HEK293 (cell line): ENCODE measurements at regions not wholly inside any gene's neighbourhood (a gene's known extent, or its start where the extent isn't known, plus 50 kb on each side); places are given as distances from the start of the nearest gene placed in this dataset.

Experiments
- CTCF ChIA-PET: fragments of 350-600 bp; formaldehyde crosslinking; extraction: SDS; loops from one replicate; lab custom pipeline; 2021; ENCODE audit warnings: antibody characterized with exemption; lab: Yijun Ruan, JAX
- POLR2A ChIA-PET: fragments of 300-600 bp; formaldehyde crosslinking; extraction: SDS; loops from one replicate; lab custom pipeline; 2020; ENCODE audit warnings: antibody characterized with exemption, inconsistent platforms; lab: Yijun Ruan, JAX
- H3K27ac ChIP-seq: fragments of 200-500 bp; sonication (Bioruptor generic); 2 replicates; pipeline ENCODE4 v1.5.1; 2014; ENCODE audit warnings: low read depth, low read length, control low read depth, inconsistent platforms; ENCODE audit errors: extremely low read depth
- H3K36me3 ChIP-seq, 2 experiments: fragments of 200-500 bp in 1 of 2; sonication (Bioruptor generic) in 1 of 2; 1 replicate in 1 of 2; 2 replicates in 1 of 2; pipeline ENCODE4 v1.5.1; 2014 to 2017; ENCODE audit warnings: inconsistent platforms in 2 of 2, low read length in 2 of 2; ENCODE audit not compliant: control insufficient read depth in 2 of 2, insufficient read depth in 1 of 2
- H3K4me1 ChIP-seq: fragments of 200-500 bp; sonication (Bioruptor generic); 2 replicates; pipeline ENCODE4 v1.5.1; 2014; ENCODE audit warnings: mild to moderate bottlenecking, low read length, inconsistent platforms; ENCODE audit not compliant: control insufficient read depth, insufficient read depth
- H3K4me3 ChIP-seq: 2 replicates; pipeline ENCODE4 v1.5.1; 2011; ENCODE audit warnings: low read depth, mild to moderate bottlenecking, control low read depth, low read length, moderate library complexity
- H3K9me3 ChIP-seq: fragments of 200-500 bp; sonication (Bioruptor generic); 2 replicates; pipeline ENCODE4 v1.5.1; 2014; ENCODE audit warnings: low read depth, low read length, inconsistent platforms; ENCODE audit not compliant: control insufficient read depth, insufficient read depth
- GLI4 ChIP-seq: fragments of 450-650 bp; formaldehyde crosslinking; IDR thresholded peaks from 2 replicates; pipeline ENCODE4 v1.5.1; 2016; ENCODE audit warnings: missing biosample characterization, missing genetic modification characterization
- HOXA7 ChIP-seq: sonication (generic); formaldehyde crosslinking; IDR thresholded peaks from 2 replicates; pipeline ENCODE4 v1.8.1; 2022; ENCODE audit warnings: missing genetic modification reagents, borderline replicate concordance
- KLF7 ChIP-seq: fragments of 450-650 bp; formaldehyde crosslinking; IDR thresholded peaks from 2 replicates; pipeline ENCODE4 v1.5.1; 2016; ENCODE audit warnings: missing biosample characterization, missing genetic modification characterization, borderline replicate concordance
- KLF8 ChIP-seq: fragments of 450-650 bp; formaldehyde crosslinking; IDR thresholded peaks from 2 replicates; pipeline ENCODE4 v1.5.1; 2016; ENCODE audit warnings: missing biosample characterization, missing genetic modification characterization
- PRDM4 ChIP-seq: fragments of 450-650 bp; formaldehyde crosslinking; IDR thresholded peaks from 2 replicates; pipeline ENCODE4 v1.5.1; 2017; ENCODE audit warnings: missing biosample characterization, missing genetic modification characterization
- SALL2 ChIP-seq: fragments of 450-650 bp; formaldehyde crosslinking; IDR thresholded peaks from 2 replicates; pipeline ENCODE4 v1.5.0; 2017; ENCODE audit warnings: missing biosample characterization, mild to moderate bottlenecking, missing genetic modification characterization, borderline replicate concordance
- ZBTB26 ChIP-seq: fragments of 450-650 bp; formaldehyde crosslinking; optimal IDR thresholded peaks from 2 replicates; pipeline ENCODE3; 2016; ENCODE audit warnings: missing biosample characterization, mild to moderate bottlenecking, missing genetic modification characterization
- ZFHX2 ChIP-seq: fragments of 450-650 bp; formaldehyde crosslinking; conservative IDR thresholded peaks from 2 replicates; pipeline ENCODE4 v1.5.1; 2016; ENCODE audit warnings: missing biosample characterization, missing genetic modification characterization
- ZNF112 ChIP-seq: fragments of 450-650 bp; formaldehyde crosslinking; IDR thresholded peaks from 2 replicates; pipeline ENCODE4 v1.5.0; 2017; ENCODE audit warnings: missing biosample characterization, missing genetic modification characterization
- ZNF157 ChIP-seq: fragments of 450-650 bp; formaldehyde crosslinking; IDR thresholded peaks from 2 replicates; pipeline ENCODE4 v1.5.1; 2016; ENCODE audit warnings: missing biosample characterization, missing genetic modification characterization
- ZNF214 ChIP-seq: fragments of 450-650 bp; formaldehyde crosslinking; IDR thresholded peaks from 2 replicates; pipeline ENCODE4 v1.5.1; 2017; ENCODE audit warnings: missing biosample characterization, mild to moderate bottlenecking, missing genetic modification characterization, borderline replicate concordance
- ZNF350 ChIP-seq: fragments of 450-650 bp; formaldehyde crosslinking; IDR thresholded peaks from 2 replicates; pipeline ENCODE4 v1.5.0; 2017; ENCODE audit warnings: missing biosample characterization, mild to moderate bottlenecking, missing genetic modification characterization
- ZNF530 ChIP-seq: fragments of 450-650 bp; formaldehyde crosslinking; IDR thresholded peaks from 2 replicates; pipeline ENCODE4 v1.5.1; 2016; ENCODE audit warnings: low read depth, missing biosample characterization, missing genetic modification characterization
- ZNF548 ChIP-seq: fragments of 450-650 bp; formaldehyde crosslinking; IDR thresholded peaks from 2 replicates; pipeline ENCODE4 v1.5.1; 2016; ENCODE audit warnings: missing biosample characterization, missing genetic modification characterization
- ZNF549 ChIP-seq: fragments of 450-650 bp; IDR thresholded peaks from 2 replicates; pipeline ENCODE4 v1.5.1; 2018; ENCODE audit warnings: missing biosample characterization, missing genetic modification characterization, mild to moderate bottlenecking, inconsistent platforms, moderate library complexity
- ZNF555 ChIP-seq: fragments of 450-650 bp; formaldehyde crosslinking; conservative IDR thresholded peaks from 2 replicates; pipeline ENCODE4 v1.5.1; 2017; ENCODE audit warnings: missing biosample characterization, mild to moderate bottlenecking, missing genetic modification characterization, inconsistent platforms
- ZNF621 ChIP-seq: fragments of 450-650 bp; formaldehyde crosslinking; IDR thresholded peaks from 2 replicates; pipeline ENCODE4 v1.5.1; 2017; ENCODE audit warnings: missing biosample characterization, missing genetic modification characterization
- ZSCAN16 ChIP-seq: fragments of 450-650 bp; formaldehyde crosslinking; IDR thresholded peaks from 2 replicates; pipeline ENCODE4 v1.5.1; 2016; ENCODE audit warnings: missing biosample characterization, missing genetic modification characterization
- TF ChIP-seq, protein P1 (sequence below): fragments of 450-650 bp; formaldehyde crosslinking; conservative IDR thresholded peaks from 2 replicates; pipeline ENCODE4 v1.5.1; 2016; ENCODE audit warnings: low read depth, missing biosample characterization, missing genetic modification characterization
- TF ChIP-seq, protein P2 (sequence below): fragments of 450-650 bp; formaldehyde crosslinking; IDR thresholded peaks from 2 replicates; pipeline ENCODE4 v1.5.1; 2017; ENCODE audit warnings: missing biosample characterization, missing genetic modification characterization

DNA sequence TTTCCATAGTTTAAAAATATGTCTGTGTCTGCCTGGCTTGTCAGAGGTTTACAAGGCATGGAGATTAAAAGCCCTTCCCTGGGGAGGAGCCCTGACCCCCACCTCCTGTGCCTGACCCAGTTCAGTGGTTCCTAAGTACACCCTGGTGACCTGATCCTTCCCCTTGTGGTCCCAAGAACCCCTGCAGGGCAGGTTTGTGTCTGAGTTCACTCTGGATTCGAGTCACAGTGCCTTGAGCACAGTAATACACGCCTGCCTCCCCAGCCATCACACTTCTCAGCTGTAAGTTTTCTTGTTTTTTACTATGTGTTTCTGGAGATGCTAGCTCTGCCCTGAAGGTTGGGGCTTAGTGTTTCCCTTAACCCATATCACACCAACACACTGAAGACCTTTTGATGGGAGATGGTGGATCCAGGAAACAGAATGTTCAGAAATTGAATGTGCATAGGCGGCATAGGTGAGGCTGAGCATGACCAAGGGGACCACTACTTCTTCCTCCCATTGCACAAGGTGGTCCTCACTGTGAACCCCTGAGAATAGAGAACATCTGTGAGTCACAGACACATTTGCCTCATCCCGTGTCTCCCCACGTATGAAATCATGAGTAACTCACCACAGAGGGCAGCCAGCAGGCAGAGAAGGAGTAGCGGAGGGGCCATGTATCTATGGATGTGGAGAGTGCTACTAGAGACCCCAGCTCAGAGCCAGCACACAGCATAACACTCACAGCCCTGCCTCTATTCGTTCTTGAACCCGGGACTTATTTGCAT, 962.9 kb downstream of the TMEM121 start:
- Histone ChIP-seq H3K27ac (no peak overlapping the region), H3K4me3 (no peak overlapping the region), H3K4me1 (no peaks in the 10 kb centered on the region), H3K9me3 (no peaks in the 10 kb centered on the region), H3K36me3 (no peaks in the 10 kb centered on the region)
- POLR2A ChIA-PET: no interaction called here
- CTCF ChIA-PET: interaction anchor here (1.0 to 2.1 kb wide), 8 partner anchors 11 to 341 kb away, joined by 3 to 6 read pairs (median 4); no protein-coding TSS in a partner anchor
- TF ChIP-seq ZNF157 (tag by site-specific recombination) (no peak), ZFHX2 (tag by site-specific recombination) (no peak), KLF7 (tag by site-specific recombination) (no peak), ZSCAN16 (no peak), HOXA7 (CRISPR knock-in tag) (no peak), KLF8 (tag by site-specific recombination) (no peak), ZNF555 (tag by site-specific recombination) (no peak), ZNF214 (tag by site-specific recombination) (no peak), ZNF549 (tag by site-specific recombination) (no peak), ZBTB26 (tag by site-specific recombination) (no peak), ZNF350 (no peak), ZNF112 (tag by site-specific recombination) (no peak), GLI4 (no peak), PRDM4 (no peak), SALL2 (tag by site-specific recombination) (no peak), ZNF621 (tag by site-specific recombination) (no peak), ZNF530 (tag by site-specific recombination) (no peak), ZNF548 (tag by site-specific recombination) (no peak)
- TF ChIP-seq, protein P1, sequence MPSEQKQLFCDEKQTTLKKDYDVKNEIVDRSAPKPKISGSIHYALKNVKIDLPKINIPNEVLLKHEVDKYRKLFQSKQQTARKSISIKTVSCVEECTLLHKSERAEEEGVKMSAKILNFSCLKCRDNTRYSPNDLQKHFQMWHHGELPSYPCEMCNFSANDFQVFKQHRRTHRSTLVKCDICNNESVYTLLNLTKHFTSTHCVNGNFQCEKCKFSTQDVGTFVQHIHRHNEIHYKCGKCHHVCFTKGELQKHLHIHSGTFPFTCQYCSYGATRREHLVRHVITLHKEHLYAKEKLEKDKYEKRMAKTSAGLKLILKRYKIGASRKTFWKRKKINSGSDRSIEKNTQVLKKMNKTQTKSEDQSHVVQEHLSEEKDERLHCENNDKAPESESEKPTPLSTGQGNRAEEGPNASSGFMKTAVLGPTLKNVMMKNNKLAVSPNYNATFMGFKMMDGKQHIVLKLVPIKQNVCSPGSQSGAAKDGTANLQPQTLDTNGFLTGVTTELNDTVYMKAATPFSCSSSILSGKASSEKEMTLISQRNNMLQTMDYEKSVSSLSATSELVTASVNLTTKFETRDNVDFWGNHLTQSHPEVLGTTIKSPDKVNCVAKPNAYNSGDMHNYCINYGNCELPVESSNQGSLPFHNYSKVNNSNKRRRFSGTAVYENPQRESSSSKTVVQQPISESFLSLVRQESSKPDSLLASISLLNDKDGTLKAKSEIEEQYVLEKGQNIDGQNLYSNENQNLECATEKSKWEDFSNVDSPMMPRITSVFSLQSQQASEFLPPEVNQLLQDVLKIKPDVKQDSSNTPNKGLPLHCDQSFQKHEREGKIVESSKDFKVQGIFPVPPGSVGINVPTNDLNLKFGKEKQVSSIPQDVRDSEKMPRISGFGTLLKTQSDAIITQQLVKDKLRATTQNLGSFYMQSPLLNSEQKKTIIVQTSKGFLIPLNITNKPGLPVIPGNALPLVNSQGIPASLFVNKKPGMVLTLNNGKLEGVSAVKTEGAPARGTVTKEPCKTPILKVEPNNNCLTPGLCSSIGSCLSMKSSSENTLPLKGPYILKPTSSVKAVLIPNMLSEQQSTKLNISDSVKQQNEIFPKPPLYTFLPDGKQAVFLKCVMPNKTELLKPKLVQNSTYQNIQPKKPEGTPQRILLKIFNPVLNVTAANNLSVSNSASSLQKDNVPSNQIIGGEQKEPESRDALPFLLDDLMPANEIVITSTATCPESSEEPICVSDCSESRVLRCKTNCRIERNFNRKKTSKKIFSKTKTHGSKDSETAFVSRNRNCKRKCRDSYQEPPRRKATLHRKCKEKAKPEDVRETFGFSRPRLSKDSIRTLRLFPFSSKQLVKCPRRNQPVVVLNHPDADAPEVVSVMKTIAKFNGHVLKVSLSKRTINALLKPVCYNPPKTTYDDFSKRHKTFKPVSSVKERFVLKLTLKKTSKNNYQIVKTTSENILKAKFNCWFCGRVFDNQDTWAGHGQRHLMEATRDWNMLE (tag by site-specific recombination): no peak
- TF ChIP-seq, protein P2, sequence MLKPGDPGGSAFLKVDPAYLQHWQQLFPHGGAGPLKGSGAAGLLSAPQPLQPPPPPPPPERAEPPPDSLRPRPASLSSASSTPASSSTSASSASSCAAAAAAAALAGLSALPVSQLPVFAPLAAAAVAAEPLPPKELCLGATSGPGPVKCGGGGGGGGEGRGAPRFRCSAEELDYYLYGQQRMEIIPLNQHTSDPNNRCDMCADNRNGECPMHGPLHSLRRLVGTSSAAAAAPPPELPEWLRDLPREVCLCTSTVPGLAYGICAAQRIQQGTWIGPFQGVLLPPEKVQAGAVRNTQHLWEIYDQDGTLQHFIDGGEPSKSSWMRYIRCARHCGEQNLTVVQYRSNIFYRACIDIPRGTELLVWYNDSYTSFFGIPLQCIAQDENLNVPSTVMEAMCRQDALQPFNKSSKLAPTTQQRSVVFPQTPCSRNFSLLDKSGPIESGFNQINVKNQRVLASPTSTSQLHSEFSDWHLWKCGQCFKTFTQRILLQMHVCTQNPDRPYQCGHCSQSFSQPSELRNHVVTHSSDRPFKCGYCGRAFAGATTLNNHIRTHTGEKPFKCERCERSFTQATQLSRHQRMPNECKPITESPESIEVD: no peak
